RPMI7951 (cell line): ENCODE measurements at regions not wholly inside any gene's neighbourhood (a gene's known extent, or its start where the extent isn't known, plus 50 kb on each side); places are given as distances from the start of the nearest gene placed in this dataset.
"Not testable (repeated sequence)": the region's sequence is repeated elsewhere in the genome, so short reads cannot be mapped to it uniquely, and the experiment has no call there.

ENCODE experiments used
- DNase-seq: peaks from one replicate; pipeline ENCODE4 v3.0.0-alpha.2; 2012; ENCODE audit warnings: low read depth

DNA sequence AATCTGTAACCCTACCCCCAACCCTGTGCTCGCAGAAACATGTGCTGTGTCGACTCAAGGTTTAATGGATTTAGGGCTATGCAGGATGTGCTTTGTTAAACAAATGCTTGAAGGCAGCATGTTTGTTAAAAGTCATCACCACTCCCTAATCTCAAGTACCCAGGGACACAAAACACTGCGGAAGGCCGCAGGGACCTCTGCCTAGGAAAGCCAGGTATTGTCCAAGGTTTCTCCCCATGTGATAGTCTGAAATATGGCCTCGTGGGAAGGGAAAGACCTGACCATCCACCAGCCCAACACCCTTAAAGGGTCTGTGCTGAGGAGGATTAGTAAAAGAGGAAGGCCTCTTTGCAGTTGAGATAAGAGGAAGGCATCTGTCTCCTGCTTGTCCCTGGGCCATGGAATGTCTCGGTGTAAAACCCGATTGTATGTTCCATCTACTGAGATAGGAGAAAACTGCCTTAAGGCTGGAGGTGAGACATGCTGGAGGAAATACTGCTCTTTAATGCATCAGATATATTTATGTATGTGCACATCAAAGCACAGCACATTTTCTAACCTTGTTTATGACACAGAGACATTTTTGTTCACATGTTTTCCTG, 94.4 kb downstream of the LSM3 start:
- not testable (repeated sequence) for DNase-seq

- DNase-seq = peak; percentile 33
Measured at GRCh38 chr3:14273901-14274611, 95.4 kb downstream of the LSM3 start.

DNA sequence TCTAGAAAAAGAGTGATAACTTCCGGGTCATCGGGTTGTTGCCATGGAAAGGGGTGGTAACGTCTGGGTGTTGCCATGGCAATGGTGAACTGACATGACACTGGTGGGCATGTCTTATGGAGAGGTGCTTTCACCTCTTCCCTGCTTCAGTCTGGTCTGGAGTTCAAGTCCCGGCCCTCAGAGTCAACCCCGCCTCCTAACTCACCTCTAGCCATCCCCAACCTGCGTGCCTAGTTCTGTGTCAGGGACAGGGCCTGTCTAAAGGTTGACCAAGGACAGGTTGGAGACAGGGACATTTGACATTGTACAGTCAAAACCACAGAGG, 96.0 kb downstream of the LSM3 start:
- DNase-seq = no peak

DNA sequence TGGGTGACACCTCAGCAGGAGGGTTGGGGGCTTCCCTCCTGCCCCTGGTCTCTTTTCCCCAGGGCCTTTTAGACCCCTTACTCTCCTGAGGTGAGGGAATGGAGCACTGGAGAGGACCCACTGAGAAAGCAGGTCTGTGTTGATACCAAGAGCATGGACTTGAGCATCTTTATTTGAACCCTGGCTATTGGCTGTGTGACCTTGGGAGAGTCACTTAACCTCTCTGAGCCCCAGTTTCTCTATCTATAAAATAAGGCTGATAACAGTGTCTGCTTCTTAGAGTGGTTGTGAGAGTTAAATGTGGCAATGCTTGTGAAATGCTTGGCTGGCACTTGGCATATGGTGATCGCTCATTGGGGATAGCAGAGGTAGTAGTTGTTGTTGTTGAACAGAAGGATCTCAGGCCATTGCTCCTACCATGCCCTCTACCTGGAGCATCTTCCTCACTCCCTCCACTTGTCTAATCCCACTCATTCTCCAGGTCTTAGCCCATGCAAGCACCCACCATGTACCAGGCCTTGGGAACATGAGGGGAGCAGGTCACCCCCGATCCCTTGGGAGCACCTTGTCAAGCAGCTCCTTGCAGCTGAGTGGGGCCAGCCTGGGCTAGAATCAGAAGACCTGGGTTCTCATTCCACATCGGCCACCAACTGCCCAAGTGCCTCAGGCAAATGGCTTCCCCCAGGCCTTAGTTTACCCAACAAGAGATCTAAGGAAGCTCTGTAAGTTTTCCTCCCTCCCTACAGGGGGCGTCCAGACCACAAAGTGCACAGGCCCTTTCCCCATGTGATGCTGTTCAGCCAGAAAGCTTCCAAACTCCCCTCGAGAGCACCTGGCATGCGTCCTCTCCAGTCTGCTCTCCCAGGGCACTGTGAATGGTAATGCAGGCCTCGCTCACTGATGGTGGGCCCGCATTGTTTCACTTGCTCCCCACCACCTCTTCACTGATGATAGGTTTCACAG, 96.7 kb downstream of the LSM3 start:
- DNase-seq = no peak

DNA sequence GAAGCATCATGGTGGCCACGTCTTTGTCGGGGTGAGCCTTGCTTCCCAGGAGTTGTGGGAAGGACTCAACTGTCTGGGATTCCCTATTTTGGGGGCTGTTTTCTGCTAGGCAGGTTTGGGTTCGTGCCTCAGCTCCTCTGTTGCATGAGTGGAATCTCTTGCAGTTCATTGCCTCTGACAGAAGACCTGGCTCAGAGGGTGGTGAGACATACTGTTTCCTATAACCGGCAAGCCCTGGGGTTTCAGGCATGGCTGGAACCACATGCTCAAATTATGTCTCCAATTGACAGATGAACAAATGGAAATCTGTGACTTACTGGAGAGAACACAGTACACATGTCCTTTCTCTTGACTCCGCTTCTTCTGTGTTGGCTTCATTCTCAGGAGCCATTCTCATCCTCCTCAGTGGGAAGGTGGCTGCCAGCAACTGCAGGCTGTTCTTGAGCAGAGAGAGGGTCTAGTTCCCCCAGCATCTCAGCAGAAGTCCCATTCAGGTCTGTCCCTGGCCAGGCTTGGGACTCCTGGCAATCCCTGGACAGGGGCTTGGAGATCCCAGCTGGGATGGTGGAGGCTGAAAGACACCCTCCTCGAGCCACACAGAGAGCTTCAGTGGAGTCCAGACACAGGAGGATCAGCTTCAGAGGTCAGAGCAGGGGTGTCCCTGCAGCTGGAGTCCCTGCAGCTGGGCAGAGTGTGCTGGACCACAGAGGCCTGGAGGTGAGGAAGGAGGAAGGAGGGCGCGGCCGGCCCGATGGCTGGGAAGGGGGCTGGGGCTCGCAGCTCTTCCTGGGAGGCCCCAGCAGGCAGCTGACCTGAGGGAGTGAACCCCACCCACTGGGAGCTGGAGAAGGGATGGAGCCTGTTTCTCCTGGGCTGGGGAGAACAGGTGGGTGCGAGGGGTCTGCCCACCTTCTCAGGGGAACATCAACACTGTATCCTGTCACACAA, 97.6 kb downstream of the LSM3 start:
- no peak for DNase-seq

GRCh38 chr3:14277557-14277956, 98.9 kb downstream of the LSM3 start:
- no peak for DNase-seq

GRCh38 chr3:14278265-14278798, 99.7 kb downstream of the LSM3 start:
- no peak for DNase-seq

- peak; percentile 52 for DNase-seq
Measured at GRCh38 chr3:14278799-14279625, 100.4 kb downstream of the LSM3 start.

- no peak for DNase-seq
Measured at GRCh38 chr3:14279626-14280061, 101.0 kb downstream of the LSM3 start.

GRCh38 chr3:14280326-14280725, 101.7 kb downstream of the LSM3 start:
- DNase-seq = no peak

DNA sequence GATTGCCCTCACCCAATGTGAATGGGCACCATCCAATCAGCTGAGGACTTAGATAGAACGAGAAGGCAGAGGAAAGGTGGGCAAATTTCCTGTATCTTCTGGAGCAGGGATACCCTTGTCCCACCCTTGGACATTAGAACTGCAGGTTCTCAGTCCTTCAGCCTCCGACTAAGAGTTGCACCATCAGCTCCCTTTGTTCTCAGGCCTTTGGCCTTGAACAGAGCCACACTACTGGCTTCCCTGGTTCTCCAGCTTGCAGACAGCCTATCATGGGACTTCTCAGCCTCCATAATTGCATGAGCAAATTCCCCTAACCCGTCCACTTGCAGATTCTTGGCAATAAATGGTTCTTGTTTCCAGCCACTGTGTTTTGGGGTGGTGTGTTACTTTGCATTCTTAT, 102.4 kb downstream of the LSM3 start:
- DNase-seq = no peak

DNA sequence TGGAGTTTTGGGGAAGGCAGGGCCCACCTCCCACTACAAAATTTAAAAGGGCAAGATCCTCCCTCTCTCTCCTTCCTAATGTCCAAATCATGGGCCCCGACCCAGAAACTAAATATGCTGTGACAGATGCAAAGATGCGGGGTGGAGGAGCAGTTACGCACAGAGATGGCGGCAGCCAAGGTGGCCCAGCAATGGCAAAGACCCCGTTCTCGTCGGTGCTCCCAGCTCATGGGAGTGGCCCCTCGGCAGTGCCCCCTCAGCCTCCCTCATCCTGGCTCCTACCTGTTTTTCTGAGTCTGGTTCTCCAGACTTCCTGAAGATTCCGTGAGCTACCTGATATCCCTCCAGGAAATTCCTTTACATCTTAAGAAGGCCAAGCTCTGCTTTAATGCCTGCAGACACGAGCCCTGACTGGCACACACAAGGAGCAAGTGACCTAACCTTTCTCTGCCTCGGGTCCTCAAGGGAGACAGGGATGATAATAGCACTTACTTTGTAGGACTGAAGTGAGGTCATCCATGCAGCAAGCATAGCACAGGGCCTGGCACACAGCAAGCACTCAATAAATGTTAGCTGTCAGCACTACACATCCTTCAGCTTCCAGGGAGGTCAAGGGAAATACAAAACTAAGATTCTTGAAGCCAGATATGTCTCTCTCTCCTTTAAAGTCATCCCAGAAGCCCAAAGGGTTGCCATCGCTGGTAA, 103.5 kb downstream of the LSM3 start:
- DNase-seq = no peak

GRCh38 chr3:14282706-14283075, 104.1 kb downstream of the LSM3 start:
- no peak for DNase-seq

DNA sequence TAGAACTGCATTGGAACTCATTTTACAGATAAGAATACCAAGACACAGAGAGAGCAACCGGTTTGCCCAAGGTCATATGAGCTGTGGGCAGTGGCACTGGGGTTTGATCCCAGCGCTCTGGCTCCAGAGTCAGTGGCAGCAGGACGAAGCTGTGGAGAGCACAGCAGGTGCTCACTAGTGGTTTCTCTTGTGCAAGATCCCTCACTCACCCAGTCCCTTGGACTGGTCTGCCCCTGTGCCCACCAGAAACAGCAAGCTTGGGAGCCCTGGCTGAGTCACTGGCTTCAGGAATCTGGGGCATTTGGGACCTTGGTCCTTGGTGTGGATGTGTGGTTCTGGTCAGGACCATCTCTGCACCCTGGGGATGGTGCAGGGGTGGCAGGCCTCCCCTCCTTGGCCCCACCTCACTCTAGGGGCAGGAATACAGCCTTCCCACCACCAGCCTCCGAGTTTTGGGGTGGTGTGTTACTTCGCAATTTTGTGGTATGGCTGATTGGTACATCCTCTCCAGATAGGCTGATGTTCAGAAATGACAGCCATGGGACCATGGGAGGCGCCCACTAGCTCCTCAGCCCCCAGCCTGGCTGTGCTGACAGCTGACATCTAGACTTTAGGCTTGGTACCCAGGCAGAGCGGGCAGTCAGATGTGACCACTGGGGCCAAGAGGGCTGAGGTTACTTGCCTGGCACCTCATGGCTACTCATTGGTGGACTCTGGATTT, 104.6 kb downstream of the LSM3 start:
- no peak for DNase-seq

GRCh38 chr3:14283813-14284438, 105.3 kb downstream of the LSM3 start:
- DNase-seq = no peak

DNA sequence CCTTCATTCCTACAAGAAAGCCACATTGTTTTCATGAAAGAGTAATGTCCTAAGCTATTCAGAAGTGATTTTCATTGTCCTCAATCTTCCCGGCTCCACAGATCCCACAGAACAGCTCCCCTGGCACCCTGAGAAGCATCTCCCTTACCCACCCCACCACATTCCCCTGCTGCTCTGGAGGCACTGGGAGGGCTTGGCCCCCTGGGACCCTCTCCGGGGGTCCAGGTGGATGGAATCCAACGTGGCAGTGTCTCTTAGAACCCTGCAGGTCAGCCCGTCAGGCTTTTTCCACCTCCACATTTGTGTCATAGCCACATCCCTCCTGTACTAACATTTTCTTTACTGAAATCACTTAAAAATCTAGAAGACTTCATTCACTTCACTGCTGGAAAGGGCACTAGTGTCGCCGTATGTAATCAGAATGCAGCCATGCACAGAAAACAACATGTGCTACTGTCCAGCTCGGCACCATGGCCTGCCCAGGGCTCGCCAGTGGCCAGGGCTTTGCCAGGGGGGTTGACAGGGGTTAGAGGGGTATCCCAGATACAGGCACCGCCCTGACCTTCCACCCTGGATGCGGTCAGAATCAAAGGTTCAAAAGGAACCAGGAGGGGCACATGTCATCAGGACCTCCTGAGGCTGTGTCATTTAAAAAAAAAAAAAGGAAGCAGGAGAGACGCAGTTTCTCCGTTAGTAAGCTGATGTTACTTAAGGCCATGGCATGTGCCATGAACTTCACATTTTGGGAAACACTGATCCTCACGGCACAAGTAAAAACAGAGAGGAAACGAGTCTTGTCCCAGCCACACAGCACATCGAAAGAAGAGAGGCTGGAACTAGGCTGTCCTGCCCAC, 106.3 kb downstream of the LSM3 start:
- no peak for DNase-seq

DNA sequence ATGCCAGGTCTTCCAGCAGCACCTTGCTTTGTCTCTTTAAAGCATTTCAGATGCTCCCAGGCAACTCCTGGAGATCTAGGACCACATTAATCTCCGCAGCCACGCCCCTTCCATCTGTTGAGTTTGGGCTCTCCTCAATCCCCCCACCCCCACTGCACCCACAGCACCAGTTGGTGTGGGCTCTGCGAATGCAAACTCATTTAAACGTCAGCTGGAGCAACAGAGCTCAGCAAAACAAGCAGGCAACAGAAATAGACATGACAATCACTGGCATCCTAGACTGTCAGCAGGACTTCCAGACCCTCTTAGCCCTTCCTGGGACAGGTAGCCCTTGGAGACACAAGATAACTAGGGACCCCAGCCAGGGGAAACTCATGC, 106.9 kb downstream of the LSM3 start:
- DNase-seq = no peak
